Activated naive CD8-positive, alpha-beta T cell treated with anti-CD3 and anti-CD28 coated beads, Interleukin-2, amount 50 U/mL, for 16 hours (primary cell): ENCODE measurements at regions not wholly inside any gene's neighbourhood (a gene's known extent, or its start where the extent isn't known, plus 50 kb on each side); places are given as distances from the start of the nearest gene placed in this dataset.

Experiments used
- DNase-seq: peaks from one replicate; pipeline ENCODE4 v3.0.0-alpha.2; 2020; ENCODE audit warnings: low read depth, low spot score

DNA sequence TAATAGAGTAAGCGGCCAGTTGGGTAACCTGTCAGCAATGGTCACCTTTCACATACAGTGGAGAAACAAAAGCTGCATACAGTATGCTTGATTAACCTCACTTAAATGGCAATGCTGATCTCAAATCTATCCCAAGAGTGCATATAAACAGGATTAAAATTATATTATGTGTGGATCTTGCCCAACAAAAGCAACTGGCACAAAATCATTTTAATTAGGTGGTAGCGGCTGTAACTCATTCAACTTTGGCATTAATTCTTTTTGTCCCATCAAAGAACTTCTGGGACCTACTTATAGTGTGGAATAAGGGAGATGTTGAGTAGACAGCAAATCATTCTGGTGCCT is 167.8 kb upstream of the VRK2 start:
- no peak for DNase-seq

DNA sequence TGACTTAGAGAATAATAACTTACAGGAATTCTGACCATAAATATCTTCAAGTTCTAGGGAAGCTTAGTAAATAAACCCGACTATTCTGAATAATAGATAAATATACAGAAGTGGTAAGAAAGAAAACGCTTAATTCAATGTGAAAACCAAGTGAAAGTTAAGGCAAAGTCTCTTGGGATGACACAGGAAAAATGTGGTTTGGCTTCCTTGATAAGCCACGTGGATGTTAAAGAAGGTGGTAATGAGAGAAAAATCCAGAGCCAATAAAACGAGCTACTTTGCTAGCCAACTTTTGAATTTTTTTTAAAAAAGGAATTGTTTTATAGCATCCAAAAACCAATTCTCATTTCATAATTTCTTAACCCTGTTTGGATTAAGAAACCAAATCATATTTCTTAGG is 166.2 kb upstream of the VRK2 start:
- DNase-seq: no peak

DNA sequence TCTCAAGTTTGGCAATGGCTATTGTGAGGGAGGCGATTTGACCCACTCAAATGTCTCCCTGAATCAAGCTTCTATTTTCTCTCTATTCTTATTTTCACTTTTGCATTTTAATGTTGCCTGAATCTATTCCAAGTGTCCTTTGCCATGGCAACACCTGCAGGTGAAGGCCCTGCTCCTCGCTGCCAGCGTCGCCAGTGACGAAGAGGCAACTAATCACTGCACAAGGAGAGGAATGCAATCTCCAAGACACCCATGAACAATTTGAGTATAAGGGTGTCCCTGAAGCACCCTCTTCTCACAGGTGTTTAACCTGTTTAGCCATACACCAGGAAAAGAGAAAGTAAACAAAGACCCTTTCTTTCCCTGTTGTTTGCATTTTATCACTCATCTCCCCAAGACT is 165.6 kb upstream of the VRK2 start:
- DNase-seq: no peak

DNA sequence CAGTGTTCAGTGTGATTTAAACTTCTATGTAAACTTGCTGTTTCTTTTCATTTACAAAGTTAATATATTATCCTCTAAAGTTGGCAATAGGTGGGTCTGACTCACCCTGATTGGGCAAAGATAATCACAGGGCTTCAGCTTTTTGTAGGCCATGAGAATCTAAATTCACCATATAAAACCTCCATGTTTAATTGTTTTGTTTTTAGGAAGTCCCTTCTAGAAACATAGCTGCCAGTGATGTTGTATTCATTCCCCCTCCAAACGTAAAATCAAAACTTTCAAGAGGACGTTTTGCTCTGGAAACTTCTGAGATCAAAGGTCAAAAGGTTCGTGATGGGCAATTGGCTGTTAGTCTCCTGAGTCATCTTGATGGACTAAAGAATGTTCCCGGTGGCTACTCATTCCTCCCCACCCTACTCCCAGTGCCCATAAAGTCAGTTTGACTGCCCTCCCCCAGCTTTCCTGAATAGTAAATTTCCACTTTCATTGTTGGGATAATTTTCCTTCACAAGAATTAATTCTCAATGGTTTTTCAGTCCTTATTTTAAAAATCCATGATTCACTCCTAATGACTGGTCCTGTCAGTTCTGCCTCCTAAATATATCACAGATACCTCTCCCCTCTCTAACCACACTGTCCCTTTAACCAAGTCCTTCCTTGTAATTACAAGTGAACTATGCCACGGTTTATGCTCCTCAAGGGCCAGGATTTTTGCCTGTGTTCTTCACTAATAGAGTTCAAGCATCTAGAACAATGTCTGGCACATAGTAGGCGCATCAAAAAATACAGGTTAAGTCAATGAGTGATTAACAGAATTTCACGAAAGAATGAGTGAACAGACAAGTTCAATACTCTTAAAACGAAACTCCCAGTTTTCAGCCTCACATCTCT is 164.4 kb upstream of the VRK2 start:
- DNase-seq: no peak

DNA sequence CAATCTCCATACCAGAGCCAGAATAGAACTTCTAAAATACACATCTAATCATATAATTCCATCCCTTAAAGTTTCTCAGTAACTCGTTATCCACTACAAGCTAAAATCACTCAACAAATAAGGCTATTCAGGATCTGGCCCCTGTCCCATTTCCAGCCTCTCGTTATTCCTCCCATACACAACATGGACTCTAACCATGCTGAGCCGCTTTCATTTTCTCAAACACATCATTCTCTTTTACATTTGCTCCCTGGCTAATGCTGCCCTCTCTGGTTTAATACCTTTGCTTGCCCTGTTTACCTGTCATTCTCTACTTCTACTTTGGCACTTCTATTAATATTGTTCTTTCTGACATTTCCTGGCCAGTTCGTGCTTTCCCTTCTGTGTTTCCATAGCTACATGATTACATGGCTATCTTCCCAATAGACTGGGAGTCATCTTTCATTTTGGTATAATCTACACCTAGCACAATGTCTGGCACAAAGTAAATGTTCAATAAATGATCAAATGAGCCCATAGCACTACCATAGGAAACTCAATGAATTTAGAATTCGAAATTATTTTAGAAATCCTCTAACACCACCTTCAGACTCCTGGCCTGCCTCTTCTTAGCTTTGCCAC is 163.6 kb upstream of the VRK2 start:
- no peak for DNase-seq

DNA sequence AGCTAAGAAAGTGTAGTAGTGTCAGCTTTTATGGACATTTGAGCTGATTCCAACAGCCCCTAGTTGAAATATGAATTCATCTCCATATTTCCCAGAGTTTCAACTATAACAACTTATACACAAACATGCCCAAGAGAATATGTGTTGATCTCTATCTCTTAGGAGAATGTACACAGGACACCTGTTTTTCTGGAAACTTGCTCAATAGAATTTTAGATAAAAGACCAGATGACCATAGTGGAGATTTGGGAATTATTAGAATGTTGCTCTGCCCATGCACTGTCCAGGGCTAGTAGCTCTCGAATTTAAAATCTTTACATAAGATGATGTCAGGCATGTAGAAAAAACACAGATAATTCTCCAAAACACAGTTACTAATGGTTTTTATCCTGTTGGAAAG is 162.3 kb upstream of the VRK2 start:
- DNase-seq: no peak

DNA sequence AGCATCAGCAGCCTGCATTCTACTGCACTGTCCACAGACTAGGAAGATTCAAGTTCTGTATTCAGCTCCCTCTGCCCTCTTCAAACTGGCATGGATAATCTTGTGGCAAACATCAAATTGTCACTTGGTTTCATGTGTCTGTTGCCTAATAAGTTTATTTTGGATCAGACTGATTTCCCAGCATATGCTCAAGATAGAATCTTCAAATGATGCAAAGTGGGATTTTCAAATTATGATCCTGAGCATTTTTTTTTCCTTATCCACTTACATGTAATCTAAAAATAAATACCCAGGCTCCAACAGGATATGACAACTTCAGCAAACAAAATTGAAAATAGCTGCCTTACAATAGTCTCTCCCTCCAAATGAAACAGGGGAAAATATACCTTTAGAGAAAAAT is 160.9 kb upstream of the VRK2 start:
- DNase-seq: no peak

DNA sequence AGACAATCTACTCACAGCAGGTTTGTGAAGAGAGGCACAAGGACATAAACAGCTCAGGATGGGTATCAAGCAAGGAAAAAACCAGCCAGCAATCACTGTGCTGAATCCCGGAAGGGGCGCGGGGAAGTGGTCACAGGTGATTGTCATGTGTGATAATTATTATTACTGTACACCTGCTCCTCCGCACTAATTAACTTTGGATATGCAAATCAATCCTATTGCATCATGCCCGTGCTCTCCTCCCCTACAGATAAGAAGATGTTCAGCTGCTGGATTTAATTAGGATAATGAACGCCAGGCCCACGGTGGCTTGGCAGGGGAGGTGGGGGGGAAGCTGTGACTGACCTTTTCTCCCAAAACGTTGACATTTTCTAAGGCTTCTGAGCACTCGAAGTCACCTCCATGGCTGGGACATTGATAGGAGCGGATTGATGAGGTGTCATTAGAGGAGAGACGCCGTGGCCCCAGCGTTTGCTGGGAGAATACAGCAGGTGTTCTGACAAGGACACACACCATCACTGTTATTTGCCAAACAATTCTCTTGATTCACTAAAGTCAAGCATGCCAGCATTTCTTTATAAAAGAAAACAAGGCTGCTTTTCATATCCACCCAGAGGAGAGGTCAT is 160.3 kb upstream of the VRK2 start:
- no peak for DNase-seq

DNA sequence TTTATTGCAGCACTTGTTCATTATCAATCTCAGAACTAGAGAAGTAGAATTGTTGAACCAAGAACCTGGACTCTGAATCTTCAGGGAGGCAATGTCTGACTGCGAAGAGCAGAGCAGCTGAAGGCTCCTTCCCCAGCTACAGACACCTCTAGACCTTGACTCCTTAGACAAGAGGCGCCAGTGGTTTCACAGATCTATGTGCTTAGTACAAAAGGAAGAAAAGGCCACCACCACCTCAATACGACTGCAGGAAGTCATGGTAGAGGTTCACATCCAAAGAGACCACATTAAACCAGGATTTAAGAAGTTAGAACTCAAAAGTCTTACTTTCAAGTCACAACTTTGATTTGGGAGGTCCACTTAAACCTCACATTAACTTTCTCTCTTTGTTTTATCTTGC is 158.1 kb upstream of the VRK2 start:
- no peak for DNase-seq

DNA sequence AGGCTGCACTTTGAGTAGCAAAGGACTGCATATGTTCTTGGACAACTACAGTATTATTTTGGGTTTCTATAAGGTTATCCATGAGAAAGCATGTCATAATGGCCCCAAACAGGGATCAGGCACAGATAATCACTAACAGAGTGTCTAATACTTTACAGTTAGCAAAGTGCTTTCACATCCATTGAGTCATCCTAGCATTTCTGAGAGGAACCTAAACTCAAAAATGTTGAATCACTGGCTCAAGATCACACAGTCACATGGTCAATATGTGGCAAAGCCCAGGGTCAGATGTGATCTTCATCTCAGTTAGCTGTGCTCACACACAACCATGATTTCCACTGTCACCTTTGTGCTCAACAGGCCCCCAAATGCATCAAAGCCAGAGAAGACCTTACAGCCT is 156.1 kb upstream of the VRK2 start:
- DNase-seq: no peak

DNA sequence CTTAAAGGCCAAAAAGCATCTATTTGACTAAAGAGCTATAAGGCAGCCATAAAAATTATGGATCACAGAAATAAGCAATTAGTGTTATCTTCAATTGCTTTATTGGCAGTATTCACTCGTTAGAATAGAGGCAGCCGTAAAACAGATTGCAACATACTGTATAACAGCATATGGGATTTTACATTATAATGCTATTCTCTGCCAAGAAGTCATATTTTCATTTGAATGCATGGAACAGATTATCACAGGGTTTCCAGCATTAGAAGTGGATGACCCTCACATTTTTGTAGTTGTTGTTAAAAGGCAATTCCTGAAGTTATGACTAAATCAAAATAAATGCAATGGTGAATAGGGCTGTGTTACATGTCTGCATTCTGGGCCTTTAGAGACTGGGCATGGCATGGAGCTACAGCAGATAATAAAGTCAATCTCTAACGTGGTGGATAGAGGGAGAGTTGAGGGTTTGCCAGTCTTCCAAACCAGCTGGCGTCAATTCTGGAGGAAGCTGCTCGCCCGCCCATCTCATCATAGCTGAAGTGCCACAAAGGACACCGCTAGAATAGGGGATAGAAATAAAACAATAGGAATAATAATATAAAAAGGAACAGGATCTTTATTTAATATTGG is 155.4 kb upstream of the VRK2 start:
- no peak for DNase-seq

DNA sequence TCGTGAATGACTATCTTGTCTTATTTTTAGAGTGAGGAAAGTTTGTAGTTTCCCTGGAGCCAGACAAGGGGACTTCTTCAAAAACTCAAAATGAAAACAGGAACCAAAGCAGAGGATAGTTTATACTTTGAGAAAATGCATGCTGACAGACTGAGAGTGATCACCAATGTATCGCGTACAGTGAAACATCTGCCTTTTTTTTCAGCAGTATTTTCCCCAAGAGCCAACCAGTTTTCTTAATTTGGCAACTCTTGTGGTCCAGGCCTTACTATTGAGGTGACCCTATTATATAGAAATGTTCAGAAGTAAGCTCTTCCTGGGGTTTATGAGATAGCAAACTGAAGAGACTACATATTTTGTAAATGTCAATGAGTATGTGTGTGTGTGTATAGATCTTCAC is 153.7 kb upstream of the VRK2 start:
- no peak for DNase-seq

DNA sequence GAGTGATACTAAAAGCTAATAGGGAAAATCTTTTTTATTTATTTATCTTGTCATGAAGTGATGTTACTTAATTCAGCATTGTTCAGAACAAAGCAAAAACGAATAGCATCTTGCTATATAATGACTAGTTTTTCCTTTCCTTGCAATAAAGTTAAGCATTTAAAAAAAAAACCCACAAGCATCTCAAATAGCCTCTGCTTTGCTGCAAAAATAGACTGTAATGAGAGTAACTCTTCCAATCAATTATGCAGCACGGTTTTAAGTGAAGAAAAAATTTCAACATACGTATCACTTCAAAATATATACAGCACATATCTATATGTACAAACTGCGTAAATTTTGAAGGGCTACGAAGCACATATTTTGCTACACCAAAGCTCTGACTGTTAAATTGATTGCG is 153.3 kb upstream of the VRK2 start:
- DNase-seq: no peak

DNA sequence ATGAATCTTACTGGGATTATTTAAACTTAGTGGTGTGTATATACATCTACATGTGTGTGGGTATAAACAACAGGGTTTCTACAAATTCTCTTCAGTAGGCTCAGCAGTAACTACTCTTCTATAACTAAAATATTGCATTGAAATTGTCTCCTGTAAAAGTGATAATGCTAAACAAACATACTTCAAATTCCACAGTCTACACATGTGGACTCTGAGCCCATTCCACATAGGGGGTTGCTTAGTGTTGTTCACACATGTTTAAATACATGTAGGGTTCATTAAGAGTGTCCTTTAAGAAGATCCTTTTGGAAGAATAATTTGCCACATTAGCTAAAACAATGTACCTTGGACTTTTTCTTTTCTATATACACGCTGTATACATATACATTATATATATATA is 152.8 kb upstream of the VRK2 start:
- DNase-seq: no peak

DNA sequence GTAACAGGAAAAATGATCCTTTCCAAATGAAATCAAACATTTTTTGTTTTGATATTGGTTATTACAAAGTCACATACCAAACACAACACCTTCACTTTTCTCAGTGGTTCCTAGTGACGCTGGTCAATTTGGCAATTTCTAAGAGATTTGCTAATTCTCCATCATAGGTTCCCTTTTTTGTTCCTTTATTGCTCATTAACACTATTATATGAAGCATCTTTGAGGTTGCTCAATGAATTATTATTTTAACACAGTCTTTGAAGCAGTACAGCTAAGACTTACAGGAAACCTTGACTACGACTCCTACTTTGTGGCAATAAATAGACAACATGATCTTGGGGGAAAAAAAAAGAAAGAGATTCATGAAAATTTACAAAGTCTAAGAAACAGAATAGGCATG is 152.2 kb upstream of the VRK2 start:
- DNase-seq: no peak

DNA sequence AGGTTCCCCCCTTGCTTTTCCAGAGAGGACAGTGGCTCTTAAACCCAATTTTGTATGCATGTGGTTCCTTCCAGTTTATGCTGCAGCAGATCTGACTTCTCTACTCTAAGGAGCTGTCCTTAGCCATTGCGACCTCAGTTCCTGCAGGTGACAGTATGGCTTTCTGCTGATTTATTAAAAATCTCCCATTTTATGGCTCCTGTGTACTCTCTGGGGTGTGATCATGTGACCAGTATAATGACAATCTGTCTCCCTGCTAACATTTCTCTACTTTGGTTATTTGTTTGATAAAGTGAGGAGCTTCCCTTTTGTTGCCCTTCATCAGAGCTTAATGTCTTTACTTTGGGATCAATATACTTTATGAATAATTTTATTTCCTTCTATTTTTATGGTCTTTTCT is 148.7 kb upstream of the VRK2 start:
- no peak for DNase-seq

DNA sequence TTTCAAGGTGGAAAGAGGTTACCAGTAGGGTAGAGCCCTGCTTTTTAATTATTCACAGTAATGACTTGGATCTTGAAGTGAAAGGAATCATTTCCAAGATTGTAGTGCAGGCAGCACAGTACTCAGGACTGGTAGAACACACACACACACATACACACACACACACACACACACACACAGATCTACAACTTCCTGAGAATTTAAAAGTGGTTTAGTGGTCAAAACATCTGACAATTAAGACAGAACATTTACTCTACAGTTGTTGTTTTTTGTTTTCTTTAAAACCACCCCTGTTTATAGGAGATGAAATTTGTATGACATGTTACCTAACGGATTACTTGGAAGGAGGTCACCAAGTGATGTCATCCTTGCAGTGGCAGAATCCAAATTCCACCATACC is 146.7 kb upstream of the VRK2 start:
- DNase-seq: no peak

DNA sequence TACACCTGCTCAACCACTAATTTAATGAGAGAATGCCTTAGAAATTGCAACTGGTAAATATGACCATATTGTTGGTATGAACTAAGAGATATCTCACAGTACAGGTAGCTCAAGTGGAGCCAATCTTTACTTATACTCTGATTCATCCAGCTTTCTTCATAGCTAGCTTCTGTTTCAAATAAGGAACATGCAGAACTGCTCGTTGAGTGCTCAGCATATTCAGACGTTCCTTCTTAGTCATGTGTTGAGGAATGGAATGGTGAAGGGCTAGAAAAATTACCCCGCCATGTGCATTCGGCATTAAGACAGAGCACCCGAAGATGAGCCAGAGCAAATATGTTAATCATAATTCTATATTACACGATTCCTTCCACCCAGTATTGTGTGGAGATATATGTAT is 144.0 kb upstream of the VRK2 start:
- no peak for DNase-seq

DNA sequence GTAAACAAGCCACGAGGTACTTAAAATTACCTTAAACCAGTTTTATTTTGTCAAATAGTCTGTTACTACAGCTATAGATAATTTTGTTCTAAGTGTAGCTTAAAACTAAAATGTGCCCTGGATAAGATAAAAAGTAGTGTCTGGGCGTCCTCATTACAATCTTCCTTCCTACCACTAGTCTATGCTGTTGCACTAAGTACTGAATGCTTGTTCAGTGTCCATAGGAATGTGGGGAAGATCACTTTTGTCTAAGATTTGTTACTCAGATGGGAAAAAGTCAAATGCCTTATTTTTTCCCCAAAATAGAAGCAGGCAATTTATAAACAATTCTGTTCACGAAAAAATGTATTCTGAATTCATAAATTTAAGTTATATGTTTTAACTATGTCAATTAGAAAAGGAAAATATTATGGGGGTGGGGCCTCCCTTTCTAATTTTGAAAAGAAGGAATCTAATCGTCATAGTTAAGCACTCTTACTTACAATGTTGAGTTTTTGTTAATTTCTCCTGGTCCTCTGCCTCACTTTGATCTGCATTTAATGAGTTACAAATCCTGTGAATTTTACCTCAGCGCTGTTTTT is 140.4 kb upstream of the VRK2 start:
- DNase-seq: no peak

DNA sequence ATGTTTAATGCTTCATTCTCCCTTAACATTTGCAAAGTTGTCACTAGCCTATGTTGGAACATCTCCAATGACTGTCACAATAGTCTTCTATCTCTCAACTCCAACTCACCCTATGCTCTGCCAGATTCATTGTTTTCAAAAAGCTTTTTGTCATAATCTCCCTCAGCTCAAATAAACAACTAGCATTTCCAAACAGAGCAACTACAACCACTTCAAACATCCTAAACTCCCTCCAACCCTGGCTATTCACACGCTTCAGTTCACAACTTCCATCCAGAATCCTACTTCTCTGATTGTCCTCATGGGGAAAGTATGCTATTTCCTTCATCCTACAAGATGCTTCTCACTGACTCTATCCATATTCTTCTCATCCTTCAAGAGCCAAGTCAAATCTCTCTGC is 139.2 kb upstream of the VRK2 start:
- DNase-seq: no peak

DNA sequence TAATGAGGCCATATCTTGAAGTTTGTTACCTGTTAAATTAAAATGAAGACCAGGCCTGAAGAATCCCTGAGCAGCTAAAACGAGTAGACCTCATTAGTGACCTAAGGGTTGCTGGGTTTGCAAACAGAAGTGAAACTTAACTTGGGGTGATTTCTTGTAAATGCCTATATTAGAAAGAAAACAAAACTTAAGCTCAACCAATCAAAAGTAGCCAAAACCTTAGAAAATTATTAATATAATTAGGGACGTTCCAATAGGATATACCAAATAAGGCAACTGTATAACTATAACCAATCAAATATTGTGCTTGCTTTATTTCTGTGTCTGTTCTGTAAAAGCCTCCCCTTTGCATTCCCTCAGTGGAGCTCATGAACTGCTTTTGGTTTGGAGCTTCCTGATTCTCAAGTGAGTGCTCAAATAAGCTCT is 137.9 kb upstream of the VRK2 start:
- DNase-seq: no peak

DNA sequence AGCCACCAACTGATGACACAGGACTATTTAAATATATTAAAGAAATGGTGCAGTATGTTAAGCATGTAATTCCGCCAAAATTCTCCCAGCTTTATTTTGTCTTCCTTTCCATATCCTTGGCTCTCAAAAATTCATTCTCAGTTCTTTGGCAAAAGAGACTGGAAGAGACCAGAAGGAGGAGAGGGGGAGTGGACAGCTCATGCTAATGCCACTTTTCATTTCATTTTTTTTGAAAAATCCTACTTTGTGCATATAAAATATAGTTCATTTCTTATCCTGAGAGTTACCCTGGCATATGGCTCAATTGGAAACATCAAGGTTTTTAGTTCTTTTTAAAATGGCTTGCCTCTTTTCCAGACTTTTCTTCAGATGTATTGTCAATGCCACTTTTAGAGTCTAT is 128.5 kb upstream of the VRK2 start:
- no peak for DNase-seq
